Tibial nerve (tissue), 4 donors: ENCODE measurements at regions not wholly inside any gene's neighbourhood (a gene's known extent, or its start where the extent isn't known, plus 50 kb on each side); places are given as distances from the start of the nearest gene placed in this dataset.

Experiments
- CTCF ChIP-seq, 5 experiments: fragments of 200-600 bp in 3 of 5; fragments of 450-650 bp in 2 of 5; sonication (generic) in 3 of 5; IDR thresholded peaks; one replicate each; pipeline ENCODE4 v1.5.1; 2016 to 2019; ENCODE audit warnings: antibody characterized with exemption in 5 of 5, mild to moderate bottlenecking in 3 of 5, moderate library complexity in 2 of 5
- EP300 ChIP-seq, 2 donors: sonication (generic); formaldehyde crosslinking; IDR thresholded peaks; one replicate each; pipeline ENCODE4 v1.6.1; 2017; ENCODE audit warnings: antibody characterized with exemption in 2 of 2, mild to moderate bottlenecking in 1 of 2
- POLR2A ChIP-seq, 2 donors: fragments of 450-650 bp; IDR thresholded peaks; one replicate each; pipeline ENCODE4 v1.6.1; 2017; ENCODE audit warnings: antibody characterized with exemption in 2 of 2, mild to moderate bottlenecking in 2 of 2, moderate library complexity in 2 of 2

- TF ChIP-seq CTCF (IDR thresholded peaks at IDR 0.05) (no peak), POLR2A (IDR thresholded peaks at IDR 0.05) (no peak), EP300 (IDR thresholded peaks at IDR 0.05) (no peak)
Observed at GRCh38 chr16:61014869-61015268, 1021.4 kb downstream of the CDH8 start.
